HG03175 (cell line): ENCODE measurements at regions not wholly inside any gene's neighbourhood (a gene's known extent, or its start where the extent isn't known, plus 50 kb on each side); places are given as distances from the start of the nearest gene placed in this dataset.
A peak's percentile ranks its signal among the peaks of the same experiment; 100 is the strongest.
"Not testable (repeated sequence)": the region's sequence is repeated elsewhere in the genome, so short reads cannot be mapped to it uniquely, and the experiment has no call there.

ENCODE experiments used
- ATAC-seq: cut with Tn5 transposase; IDR thresholded peaks from one replicate; pipeline ENCODE4 v1.9.1; 2021; ENCODE audit warnings: mild to moderate bottlenecking, moderate library complexity; ENCODE audit not compliant: unreplicated experiment

DNA sequence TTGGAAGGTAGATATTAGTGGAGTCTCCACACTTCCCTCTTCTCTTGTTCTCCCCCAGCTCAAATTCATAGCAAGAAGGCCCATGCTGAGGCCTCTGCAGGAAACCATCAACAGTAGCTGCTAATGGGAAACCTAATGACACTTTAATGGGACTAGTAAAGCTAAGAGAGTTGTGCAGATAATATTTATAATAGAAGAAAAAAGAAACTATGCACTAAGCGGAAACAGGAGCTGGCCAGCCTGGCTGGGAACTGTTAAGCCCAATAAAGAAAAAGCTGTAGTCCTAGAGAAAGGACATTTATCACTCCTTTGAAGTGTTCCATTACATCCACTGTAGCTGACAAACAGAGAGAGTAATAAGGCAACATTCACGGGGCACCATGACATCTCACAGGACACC, 229.6 kb downstream of the IGSF11 start:
- ATAC-seq = no peak

- ATAC-seq = no peak
These were observed 228.2 kb downstream of the IGSF11 start for GRCh38 chr3:118806423-118806822.

DNA sequence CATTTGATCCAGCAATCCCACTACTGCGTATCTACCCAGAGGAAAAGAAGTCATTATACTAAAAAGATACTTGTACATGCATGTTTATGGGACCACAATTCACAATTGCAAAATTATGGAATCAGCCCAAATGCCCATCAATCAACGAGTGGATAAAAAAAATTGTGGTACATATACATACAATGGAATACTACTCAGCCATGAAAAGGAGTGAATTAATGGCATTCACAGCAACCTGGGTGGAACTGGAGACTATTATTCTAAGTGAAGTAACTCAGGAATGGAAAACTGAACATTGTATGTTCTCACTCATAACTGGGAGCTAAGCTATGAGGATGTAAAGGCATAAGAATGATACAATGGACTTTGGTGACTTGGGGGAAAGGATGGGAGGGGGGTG, 227.3 kb downstream of the IGSF11 start:
- ATAC-seq = not testable (repeated sequence)

DNA sequence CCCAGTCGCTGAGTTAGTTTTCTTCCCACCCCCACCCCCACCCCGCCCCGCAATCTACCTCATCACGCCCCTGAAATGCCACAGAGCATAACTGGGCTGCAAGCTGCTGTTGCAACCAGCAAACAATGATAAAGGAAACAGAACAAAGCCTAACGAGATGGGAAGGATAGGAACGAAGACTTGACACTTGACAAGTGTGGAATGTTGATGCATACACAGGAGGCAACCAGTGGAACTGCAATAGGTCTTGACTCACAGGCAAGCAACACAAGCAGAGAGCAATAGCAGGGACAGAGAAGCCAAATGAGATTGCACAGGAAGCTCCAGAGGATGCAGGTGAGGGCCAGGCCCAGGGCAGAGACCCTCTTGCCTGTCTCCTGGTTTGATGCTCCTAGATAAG, 225.9 kb downstream of the IGSF11 start:
- no peak for ATAC-seq

DNA sequence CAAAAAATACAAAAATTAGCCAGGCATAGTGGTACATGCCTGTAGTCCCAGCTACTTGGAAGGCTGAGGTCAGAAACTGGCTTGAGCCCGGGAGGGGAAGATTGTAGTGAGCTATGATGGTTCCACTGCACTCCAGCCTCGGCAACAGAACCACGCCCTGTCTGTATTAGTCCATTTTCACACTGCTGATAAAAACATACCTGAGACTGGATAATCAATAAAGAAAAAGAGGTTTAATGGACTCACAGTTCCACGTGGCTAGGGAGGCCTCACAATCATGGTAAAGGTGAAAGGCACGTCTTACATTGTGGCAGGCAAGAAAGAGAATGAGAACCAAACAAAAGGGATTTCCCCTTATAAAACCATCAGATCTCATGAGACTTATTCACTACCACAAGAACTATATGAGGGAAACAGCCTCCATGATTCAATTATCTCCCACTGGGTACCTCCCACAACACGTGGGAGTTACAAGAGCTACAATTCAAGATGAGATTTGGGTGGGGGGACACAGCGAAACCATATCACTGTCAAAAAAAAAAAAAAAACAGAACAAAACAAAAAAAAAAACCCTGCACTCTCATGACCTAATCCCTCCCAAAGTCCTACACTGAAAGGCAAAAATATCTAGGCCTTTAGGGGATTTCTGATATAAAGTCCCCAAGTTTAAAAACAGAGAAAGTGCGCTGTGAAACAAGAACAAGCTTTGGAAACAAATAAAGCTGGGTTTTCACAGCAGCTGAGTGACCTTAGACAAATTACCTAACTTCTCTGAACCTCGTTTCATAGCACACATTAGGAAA, 224.7 kb downstream of the IGSF11 start:
- ATAC-seq = no peak

DNA sequence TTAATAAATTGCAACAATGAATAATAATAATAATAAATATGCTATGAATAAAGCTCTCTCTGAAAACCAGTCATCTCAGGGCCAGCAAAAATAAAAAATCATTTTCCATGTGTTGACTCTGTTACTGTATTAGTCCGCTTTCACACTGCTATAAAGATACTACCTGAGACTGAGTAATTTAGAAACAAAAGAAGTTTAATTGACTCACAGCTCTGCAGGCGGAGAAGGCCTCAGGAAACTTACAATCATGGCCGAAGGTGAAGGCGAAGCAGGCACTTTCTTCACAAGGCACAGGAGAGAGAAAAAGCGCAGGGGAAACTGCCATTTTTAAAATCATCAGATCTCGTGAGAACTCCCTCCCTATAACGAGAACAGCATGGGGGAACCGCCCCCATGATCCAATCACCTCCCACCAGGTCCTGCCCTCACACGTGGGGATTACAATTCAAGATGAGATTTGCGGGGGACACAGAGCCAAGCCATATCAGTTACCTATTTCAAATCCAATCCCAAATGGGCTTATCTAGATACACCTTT, 224.1 kb downstream of the IGSF11 start:
- no peak for ATAC-seq

DNA sequence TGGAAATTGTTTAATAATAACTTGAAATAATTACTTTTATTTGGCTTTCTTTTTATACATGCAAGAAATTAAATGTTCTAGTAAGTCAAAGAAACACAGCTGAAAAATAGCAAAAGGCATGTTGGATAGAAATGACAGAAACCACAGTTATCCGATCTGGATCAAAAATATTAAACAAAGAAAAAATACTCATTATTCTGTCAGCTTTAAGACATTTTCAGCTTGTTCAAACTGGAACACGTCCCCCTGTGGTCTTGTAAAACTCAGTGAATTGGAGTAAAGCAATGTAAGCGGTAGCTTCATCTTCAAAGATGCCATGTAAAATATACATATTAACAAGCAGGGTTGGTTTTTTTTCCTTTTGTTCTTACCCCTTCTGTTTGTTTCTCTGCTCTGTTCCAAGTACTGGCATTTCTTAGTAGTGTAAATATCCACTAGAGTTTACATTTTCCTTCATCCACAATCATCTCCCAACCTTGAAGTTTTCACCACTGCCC, 223.4 kb downstream of the IGSF11 start:
- no peak for ATAC-seq

DNA sequence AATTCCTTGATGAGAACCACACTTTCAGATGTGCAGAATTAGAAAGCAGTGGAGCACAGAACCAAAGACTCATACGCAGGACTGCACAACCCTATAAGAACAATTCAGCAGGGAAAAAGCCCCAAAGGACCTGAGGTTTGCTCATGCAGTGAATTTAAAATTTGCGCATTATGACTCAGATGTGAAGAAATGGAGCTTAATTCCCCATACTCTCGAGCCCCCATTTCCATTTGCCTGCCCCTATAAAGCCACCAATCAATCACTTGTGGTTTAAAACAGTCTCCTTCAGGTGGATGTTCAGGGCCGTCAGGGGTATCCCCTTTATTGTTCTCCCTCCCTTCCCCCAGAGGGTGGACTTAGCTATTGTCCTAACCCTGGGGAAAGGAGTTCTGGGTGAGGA, 221.2 kb downstream of the IGSF11 start:
- ATAC-seq = no peak

DNA sequence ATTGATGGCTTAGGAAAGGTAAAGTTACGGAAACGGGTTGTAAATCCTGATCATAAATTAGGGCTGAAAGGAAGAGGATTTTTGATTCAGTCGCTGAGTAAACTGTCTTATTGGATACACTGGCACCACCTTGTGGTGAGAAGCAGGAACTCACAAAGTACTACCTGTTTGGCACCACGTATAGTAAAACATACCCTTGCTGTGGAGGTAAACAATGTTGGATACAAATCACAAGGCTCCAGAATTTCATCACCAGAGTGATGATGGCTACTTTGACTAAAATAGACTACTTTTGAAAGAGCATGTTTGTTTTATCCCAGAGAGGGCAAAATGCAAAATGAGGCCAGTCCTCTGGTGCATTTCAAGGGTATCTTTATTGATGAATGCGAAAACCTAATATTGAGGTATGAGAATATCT, 216.9 kb downstream of the IGSF11 start:
- ATAC-seq = peak; percentile 87

DNA sequence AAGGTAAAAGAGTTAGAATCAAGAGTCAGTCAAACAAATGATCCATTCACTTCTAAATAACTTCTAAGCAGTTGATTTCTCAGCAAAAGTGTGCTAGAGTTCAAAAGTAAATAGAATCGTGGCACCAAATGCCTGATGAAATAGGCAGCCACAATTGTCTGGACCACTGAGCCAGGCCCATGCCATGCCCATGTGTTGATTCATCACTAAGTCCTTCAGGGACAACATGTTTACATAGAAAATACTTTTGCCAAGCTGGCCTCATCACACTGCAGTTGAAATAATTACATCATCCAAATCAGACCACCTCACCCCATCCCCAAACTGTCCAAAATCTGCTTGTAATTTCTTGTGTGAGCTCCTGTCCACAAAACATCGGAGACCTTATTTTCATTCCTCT, 216.3 kb downstream of the IGSF11 start:
- ATAC-seq = no peak

DNA sequence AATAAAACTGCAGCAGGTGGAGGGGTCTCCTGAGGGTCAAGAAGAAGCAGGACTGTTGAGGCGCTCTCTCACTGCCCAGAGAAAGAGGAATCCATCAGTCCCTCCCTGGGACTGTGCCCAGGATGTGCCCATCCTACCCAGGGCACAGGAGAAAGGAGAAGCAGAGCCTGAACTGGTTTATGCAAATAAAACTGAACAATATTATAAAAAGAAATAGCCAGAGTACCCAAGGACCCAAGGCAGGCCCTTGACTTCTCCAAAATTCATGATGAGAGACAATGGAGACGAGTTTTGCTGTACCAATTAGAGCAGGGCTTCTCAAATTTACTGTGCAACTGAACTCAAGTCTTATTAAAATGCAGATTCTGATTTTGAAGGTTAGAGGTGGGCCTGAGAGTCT, 211.0 kb downstream of the IGSF11 start:
- ATAC-seq = no peak

- ATAC-seq = no peak
These were observed 207.2 kb downstream of the IGSF11 start for GRCh38 chr3:118827446-118827845.

DNA sequence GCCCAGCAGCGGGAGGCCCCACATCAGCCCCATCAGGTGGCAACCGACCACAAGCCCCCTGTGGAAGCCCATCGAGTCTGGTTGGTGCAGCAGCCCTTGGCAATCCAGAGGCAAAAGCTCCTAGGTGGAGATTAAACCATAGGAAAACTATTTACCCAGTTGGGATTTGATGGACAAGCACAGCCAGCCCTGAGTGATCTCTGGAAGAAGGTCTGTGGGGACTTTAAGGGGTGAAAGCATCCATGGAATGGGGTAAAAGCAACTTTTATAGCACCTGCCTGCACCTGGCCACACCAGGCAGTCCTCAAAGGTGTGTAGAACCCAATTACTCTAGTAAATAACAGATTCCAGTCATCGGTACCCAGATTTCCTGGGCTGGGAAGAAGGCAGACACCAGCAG, 206.3 kb downstream of the IGSF11 start:
- no peak for ATAC-seq

- no peak for ATAC-seq
These were observed 201.6 kb downstream of the IGSF11 start for GRCh38 chr3:118833075-118833474.

DNA sequence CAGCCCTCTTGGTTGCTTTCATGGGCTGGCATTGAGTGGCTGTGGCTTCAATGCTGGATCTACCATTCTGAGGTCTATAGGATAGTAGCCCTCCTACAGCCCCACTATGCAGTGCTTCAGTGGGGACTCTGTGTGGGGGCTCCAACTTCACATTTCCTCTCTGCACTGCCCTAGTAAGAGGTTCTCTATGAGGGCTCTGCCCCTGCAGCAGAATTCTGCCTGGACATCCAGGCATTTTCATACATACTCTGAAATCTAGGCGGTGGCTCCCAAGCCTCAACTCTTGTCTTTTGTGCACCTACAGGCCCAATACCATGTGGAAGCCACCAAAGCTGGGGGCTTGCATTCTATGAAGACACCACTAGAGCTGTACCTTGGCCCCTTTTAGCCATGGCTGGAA, 195.8 kb downstream of the IGSF11 start:
- no peak for ATAC-seq

DNA sequence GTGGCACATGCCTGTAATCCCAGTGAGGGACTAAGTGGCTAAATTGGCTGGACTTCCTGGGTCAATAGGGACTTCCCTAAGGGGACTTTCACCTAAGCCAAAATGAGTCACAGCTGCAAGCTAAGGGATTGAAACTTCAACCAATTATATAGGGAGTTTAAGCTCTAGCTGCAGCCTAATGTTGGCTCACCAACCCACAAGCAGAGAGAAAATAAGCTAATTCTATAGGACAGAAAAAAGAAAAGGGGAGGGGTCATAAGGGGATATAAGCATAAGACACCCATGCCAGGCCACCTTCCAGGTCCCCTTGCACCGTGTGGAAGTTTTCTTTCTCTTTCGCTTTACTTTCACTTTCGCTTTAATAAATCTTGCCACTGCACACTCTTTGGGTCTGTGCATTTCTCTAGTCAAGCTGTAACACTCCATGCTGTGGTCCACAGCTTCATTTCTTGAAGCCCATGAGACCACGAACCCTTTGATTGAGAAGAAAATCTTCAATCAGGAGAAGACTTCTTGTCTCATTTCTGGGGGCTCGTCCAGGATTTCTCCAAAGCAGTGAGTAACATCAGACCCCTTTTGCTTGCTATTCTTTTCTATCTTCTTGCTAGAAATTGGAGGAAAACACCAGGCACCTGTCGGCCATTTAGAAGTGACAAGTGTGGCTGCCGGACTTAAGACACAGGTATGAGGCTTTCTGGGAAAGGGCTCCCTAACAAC, 192.3 kb downstream of the IGSF11 start:
- ATAC-seq = no peak

DNA sequence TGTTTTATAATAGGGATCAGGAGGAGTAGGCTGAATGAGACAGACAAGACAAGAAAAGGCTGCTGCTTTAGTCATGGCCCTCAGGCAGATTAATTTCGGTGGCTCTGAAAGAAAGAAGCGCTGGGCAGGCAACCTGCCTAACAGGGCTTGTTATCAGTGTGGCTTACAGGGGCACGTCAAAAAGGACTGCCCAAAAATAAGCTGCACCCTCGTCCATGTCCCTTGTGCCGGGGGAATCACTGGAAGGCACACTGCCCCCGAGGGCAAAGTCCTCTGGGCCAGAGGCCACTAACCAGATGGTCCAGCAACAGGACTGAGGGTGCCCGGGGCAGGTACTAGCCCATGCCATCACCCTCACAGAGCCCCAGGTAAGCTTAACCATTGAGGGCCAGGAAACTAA, 188.5 kb downstream of the IGSF11 start:
- no peak for ATAC-seq
